K562 (cell line): ENCODE measurements at regions not wholly inside any gene's neighbourhood (a gene's known extent, or its start where the extent isn't known, plus 50 kb on each side); places are given as distances from the start of the nearest gene placed in this dataset.

Experiments used
- ATAC-seq: fragments of 200-7000 bp; cut with Tn5 transposase; 3 replicates; pipeline ENCODE4 v1.9.1; 2020; ENCODE audit warnings: moderate library complexity
- BruUV-seq: library from RNA; stranded (reverse); fragments of 400-500 nt; replicated peaks from 2 replicates; lab custom pipeline; 2021; lab: Mats Ljungman, UMichigan
- CTCF ChIA-PET: fragments of 300-600 bp; formaldehyde crosslinking; extraction: SDS; loops from one replicate; lab custom pipeline; 2021; ENCODE audit warnings: low intra/inter-chr PET ratio; lab: Yijun Ruan, JAX
- POLR2A ChIA-PET: fragments of 300-600, 350-650 bp; sonication (Branson Sonifier 250); formaldehyde crosslinking; extraction: SDS; loops from one replicate; lab custom pipeline; 2021; ENCODE audit warnings: antibody characterized with exemption, inconsistent platforms; lab: Yijun Ruan, JAX
- DNase-seq, 4 experiments: peaks; one replicate each; pipeline versions ENCODE4 v3.0.0 to v3.0.0-alpha.2; 2011 to 2018; ENCODE audit warnings: low spot score in 3 of 4, mixed read lengths in 3 of 4; ENCODE audit errors: extremely low read depth in 1 of 4
- FAIRE-seq: peaks from 2 replicates; lab custom pipeline; 2011; peaks lifted over from hg19 to GRCh38; lab: Jason Lieb, UNC
- H2AFZ ChIP-seq: 2 replicates; pipeline ENCODE4 v1.6.0; 2011; ENCODE audit warnings: low read depth, low read length, control low read depth, inconsistent platforms
- H3K27ac ChIP-seq: fragments of 200-600 bp; 3 replicates; pipeline ENCODE4 v1.8.0; 2011; ENCODE audit warnings: low read depth, mild to moderate bottlenecking, control low read depth, inconsistent platforms, low read length, moderate library complexity, mixed read lengths; ENCODE audit errors: extremely low read depth
- H3K27me3 ChIP-seq, 2 experiments: fragments of 300-600 bp in 1 of 2; 2 replicates in 1 of 2; 3 replicates in 1 of 2; pipeline versions ENCODE4 v1.6.0 to v1.8.0; 2011; ENCODE audit warnings: inconsistent platforms in 2 of 2, low read length in 2 of 2, mild to moderate bottlenecking in 1 of 2, mixed read lengths in 1 of 2, moderate library complexity in 1 of 2; ENCODE audit not compliant: control insufficient read depth in 2 of 2, insufficient read depth in 2 of 2
- H3K36me3 ChIP-seq: fragments of 300-600 bp; 3 replicates; pipeline ENCODE4 v1.8.0; 2011; ENCODE audit warnings: mild to moderate bottlenecking, low read length, inconsistent platforms; ENCODE audit not compliant: control insufficient read depth, insufficient read depth
- H3K4me1 ChIP-seq, 2 experiments: fragments of 200-600 bp in 1 of 2; replicated peaks in 1 of 2; 2 replicates in 1 of 2; 3 replicates in 1 of 2; pipeline versions ENCODE4 v1.5.1 to v1.8.0; 2011; ENCODE audit warnings: inconsistent platforms in 2 of 2, low read length in 2 of 2, mild to moderate bottlenecking in 1 of 2, mixed read lengths in 1 of 2, moderate library complexity in 1 of 2; ENCODE audit not compliant: control insufficient read depth in 2 of 2, insufficient read depth in 2 of 2
- H3K4me2 ChIP-seq: 2 replicates; pipeline ENCODE4 v1.6.1; 2011; ENCODE audit warnings: low read length, control low read depth, inconsistent platforms, mixed read lengths; ENCODE audit not compliant: insufficient read depth
- H3K4me3 ChIP-seq: fragments of 200-600 bp; sonication (generic), shearing (Covaris generic); 2 replicates; pipeline ENCODE4 v1.5.1; 2016; ENCODE audit warnings: control low read depth, inconsistent platforms
- H3K79me2 ChIP-seq: fragments of 200-600 bp; 3 replicates; pipeline ENCODE4 v1.8.0; 2011; ENCODE audit warnings: low read length, inconsistent platforms; ENCODE audit not compliant: control insufficient read depth, insufficient read depth
- H3K9ac ChIP-seq, 2 experiments: 2 replicates each; pipeline versions ENCODE4 v1.6.0 to v1.6.1; 2011; ENCODE audit warnings: low read depth in 2 of 2, low read length in 2 of 2, control low read depth in 1 of 2, inconsistent platforms in 1 of 2, mild to moderate bottlenecking in 1 of 2, mixed read lengths in 1 of 2; ENCODE audit not compliant: insufficient read depth in 1 of 2
- H3K9me1 ChIP-seq: one replicate; pipeline ENCODE4 v1.6.0; 2011; ENCODE audit warnings: inconsistent platforms, mild to moderate bottlenecking, low read length, moderate library complexity; ENCODE audit not compliant: control insufficient read depth, insufficient read depth
- H3K9me3 ChIP-seq: replicated peaks from 2 replicates; pipeline ENCODE4 v1.5.1; 2011; ENCODE audit warnings: low read depth, low read length, inconsistent platforms; ENCODE audit not compliant: control insufficient read depth, insufficient read depth
- H4K20me1 ChIP-seq: replicated peaks from 2 replicates; pipeline ENCODE4 v1.6.1; 2011; ENCODE audit warnings: low read length, inconsistent platforms, mixed read lengths; ENCODE audit not compliant: control insufficient read depth, insufficient read depth
- HDGF ChIP-seq: fragments of 450-650 bp; IDR thresholded peaks from 2 replicates; pipeline ENCODE4 v1.6.1; 2016
- WGBS: fragments of 100-300 bp; shearing (Covaris generic); methylation state at CpG from one replicate; pipeline ENCODE4 v1.1.6; 2016; ENCODE audit warnings: low coverage, mixed read lengths; ENCODE audit not compliant: insufficient coverage; ENCODE audit errors: missing lambda C conversion rate; 5-methylcytosine and 5-hydroxymethylcytosine counted together
- in situ Hi-C: fragments of 300-500 bp; cut with MboI; formaldehyde crosslinking; loops from 4 replicates; pipeline ENCODE4 v1.15.0; 2018; ENCODE audit warnings: inconsistent platforms, mixed read lengths
- intact Hi-C: fragments of 100-400 bp; cut with micrococcal nuclease; formaldehyde crosslinking; loops from 2 replicates; pipeline ENCODE4 v1.14.2; 2022
- TF ChIP-seq, protein P1 (sequence below), 2 experiments: fragments of 450-650 bp; formaldehyde crosslinking in 1 of 2; IDR thresholded peaks; 2 replicates each; pipeline versions ENCODE4 v1.4.0 to v1.6.1; 2014 to 2020; ENCODE audit warnings: mild to moderate bottlenecking in 2 of 2, borderline replicate concordance in 1 of 2, low read depth in 1 of 2

DNA sequence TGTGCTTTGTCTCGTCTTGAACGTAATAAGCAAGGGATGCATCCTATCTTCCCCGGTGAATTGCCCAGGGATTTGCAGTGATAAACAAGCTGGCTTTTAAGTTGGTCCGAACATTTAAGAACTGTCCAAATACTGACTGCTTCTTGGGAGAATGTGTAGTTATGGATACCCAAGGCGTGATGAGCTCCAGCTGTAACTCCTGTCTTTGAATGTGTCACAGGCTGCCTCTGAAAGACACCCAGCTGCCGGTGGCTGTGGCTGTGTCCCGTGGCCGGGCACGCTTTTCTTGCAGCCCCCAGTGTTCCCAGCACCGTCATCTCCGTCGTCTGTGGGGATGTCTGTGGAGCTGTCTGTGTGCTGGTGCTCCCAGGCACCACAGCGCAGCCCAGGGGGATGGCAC, 118.1 kb downstream of the GLRX3 start:
- Histone ChIP-seq H3K4me1 (no peaks in the 10 kb centered on the region), H3K4me3 (no peak overlapping the region), H3K36me3 (no peaks in the 10 kb centered on the region), H3K4me2 (no peak overlapping the region), H3K9me3 (no peaks in the 10 kb centered on the region), H4K20me1 (no peaks in the 10 kb centered on the region), H3K9me1 (no peaks in the 10 kb centered on the region), H2AFZ (no peak overlapping the region), H3K9ac (no peak overlapping the region), H3K27ac (no peak overlapping the region), H3K79me2 (no peaks in the 10 kb centered on the region), H3K27me3 (peaks cover 0 to 7% of the 10 kb centered on the region in 2 experiments; a peak in 1 of 5 replicates)
- FAIRE-seq (no peak), ATAC-seq (no peak), DNase-seq (no peak)
- 1% methylated on average over 11 of the region's 13 CpGs for WGBS
- TF ChIP-seq, protein P1, sequence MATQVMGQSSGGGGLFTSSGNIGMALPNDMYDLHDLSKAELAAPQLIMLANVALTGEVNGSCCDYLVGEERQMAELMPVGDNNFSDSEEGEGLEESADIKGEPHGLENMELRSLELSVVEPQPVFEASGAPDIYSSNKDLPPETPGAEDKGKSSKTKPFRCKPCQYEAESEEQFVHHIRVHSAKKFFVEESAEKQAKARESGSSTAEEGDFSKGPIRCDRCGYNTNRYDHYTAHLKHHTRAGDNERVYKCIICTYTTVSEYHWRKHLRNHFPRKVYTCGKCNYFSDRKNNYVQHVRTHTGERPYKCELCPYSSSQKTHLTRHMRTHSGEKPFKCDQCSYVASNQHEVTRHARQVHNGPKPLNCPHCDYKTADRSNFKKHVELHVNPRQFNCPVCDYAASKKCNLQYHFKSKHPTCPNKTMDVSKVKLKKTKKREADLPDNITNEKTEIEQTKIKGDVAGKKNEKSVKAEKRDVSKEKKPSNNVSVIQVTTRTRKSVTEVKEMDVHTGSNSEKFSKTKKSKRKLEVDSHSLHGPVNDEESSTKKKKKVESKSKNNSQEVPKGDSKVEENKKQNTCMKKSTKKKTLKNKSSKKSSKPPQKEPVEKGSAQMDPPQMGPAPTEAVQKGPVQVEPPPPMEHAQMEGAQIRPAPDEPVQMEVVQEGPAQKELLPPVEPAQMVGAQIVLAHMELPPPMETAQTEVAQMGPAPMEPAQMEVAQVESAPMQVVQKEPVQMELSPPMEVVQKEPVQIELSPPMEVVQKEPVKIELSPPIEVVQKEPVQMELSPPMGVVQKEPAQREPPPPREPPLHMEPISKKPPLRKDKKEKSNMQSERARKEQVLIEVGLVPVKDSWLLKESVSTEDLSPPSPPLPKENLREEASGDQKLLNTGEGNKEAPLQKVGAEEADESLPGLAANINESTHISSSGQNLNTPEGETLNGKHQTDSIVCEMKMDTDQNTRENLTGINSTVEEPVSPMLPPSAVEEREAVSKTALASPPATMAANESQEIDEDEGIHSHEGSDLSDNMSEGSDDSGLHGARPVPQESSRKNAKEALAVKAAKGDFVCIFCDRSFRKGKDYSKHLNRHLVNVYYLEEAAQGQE (IDR thresholded peaks at IDR 0.05; ENCODE audit: borderline replicate concordance): peak; percentile 35; the same call in 1 of the 2 replicates
- TF ChIP-seq, protein P1 (CRISPR knock-in tag; IDR thresholded peaks at IDR 0.05; ENCODE audit: low read depth): no peak
- TF ChIP-seq HDGF: no peak
- CTCF ChIA-PET: no interaction called here
- POLR2A ChIA-PET: interaction anchor here (0.7 kb wide), 1 partner anchor 29 kb away, joined by 4 read pairs; no protein-coding TSS in a partner anchor
- intact Hi-C loops: no loop called here
- BruUV-seq: no TSS peak
- in situ Hi-C loops: no loop called here
